HG03432 (cell line): ENCODE measurements at regions not wholly inside any gene's neighbourhood (a gene's known extent, or its start where the extent isn't known, plus 50 kb on each side); places are given as distances from the start of the nearest gene placed in this dataset.
"Not testable (repeated sequence)": the region's sequence is repeated elsewhere in the genome, so short reads cannot be mapped to it uniquely, and the experiment has no call there.

Source experiments
- ATAC-seq: cut with Tn5 transposase; IDR thresholded peaks from one replicate; pipeline ENCODE4 v1.9.1; 2021; ENCODE audit warnings: mild to moderate bottlenecking, moderate library complexity; ENCODE audit not compliant: unreplicated experiment

DNA sequence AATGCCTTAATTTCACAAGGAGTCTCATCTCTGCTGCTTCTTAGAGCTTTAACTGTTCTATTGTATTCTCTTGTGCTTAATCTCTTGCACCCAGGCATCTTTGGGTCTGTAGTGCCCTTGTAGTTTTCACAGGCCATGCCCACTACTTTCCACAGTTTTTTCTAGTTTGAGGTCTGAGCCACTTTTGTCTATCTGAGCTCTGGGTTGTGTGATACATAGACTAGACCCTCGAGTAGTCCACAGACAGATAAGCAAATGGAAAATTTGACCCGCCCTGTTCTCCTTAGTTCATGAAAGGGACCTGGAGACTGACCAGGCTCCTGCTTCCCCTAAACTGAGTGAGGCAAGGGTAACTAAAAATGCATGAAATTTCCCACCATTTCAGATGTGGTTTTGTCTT is 466.8 kb upstream of the ZEB2 start:
- ATAC-seq = no peak

DNA sequence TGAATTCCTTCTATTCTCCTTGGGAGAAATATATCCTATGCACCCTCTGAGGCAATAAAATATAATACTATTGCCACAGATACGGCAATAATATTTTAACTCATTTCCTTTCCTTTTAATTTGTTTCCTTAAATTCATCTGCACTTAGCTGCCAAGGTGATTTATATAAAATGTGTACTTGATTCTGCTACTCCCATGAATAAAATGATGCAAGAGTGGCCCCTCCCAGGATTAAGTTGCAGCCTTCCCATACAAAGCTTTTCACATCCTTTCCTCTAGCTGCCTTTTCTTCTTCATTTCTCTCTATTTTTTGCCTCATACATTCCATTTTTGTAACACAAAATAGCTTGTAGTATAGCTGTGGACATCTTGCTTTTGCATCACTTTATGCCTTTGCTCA is 464.1 kb upstream of the ZEB2 start:
- ATAC-seq = no peak

DNA sequence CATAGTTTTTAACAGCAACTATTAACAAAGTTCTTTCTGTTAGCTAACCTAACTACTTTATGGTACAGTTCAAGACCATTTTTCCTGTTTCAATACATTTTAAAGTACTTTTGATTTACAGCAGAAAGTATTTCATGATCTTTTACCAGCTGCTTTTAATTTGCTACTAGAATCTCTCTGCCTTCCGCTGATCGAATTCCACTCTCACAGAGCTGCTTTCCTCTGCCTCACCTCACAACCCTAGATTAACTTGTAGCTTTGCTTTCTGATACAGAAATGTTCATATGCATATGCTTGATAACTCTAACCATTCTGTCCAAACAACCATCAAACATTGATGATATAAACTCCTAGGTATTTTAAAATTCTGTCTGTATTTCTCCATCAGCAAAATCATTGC is 463.2 kb upstream of the ZEB2 start:
- no peak for ATAC-seq

DNA sequence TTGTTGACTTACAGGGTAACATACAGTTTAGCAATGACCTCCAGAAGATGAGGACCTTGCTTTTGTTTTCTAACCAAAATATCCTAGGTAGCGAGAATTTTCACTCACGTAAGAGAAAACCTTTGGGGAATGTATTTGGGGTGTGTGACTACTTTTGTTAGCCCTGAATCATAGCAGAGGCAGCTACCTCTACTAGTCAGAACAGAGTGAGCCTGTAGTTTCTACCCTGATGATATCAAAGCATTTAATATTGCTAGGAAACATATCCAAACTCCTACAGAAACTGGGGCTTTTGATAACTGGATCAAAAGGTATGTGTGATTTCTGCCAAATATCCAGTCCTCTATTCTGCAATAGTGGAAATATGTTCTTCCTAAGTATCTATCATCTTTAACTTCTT is 462.6 kb upstream of the ZEB2 start:
- ATAC-seq = no peak

DNA sequence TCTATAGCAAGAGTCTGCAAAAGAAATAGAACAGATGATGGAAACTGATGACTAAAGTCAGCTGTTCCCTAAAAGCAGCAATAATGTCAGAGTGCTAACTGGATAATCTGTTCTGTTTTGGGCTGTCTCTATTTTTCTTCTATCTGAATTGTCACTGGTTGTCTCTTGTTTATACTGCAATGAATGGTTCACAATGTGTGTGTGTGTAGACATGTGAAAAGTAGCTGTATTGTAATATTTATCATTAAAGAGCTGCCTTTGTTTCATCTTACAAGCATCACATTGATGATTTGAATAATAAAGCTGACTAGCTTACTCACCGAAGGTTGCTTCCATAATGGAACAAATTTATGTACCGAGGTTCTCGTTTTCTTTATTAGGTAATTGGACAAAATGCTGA is 456.0 kb upstream of the ZEB2 start:
- no peak for ATAC-seq

DNA sequence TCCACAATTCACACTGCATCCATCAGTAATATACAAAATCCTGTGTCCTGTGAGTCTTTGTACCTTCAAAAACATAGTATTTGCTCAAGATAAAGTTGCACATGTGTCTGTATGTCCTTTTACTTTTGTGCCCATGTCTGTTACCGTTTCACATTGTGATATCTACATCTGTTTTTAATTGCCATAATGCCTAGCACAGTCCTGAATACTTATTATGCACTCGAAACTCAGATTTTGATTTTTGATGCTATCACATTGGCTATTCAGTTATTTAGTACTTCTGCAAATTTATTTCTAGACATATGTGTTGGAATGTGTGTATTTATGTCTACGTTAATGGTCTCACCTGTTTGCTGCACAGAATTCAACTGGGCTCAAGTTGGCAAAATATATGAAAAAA is 452.8 kb upstream of the ZEB2 start:
- no peak for ATAC-seq

DNA sequence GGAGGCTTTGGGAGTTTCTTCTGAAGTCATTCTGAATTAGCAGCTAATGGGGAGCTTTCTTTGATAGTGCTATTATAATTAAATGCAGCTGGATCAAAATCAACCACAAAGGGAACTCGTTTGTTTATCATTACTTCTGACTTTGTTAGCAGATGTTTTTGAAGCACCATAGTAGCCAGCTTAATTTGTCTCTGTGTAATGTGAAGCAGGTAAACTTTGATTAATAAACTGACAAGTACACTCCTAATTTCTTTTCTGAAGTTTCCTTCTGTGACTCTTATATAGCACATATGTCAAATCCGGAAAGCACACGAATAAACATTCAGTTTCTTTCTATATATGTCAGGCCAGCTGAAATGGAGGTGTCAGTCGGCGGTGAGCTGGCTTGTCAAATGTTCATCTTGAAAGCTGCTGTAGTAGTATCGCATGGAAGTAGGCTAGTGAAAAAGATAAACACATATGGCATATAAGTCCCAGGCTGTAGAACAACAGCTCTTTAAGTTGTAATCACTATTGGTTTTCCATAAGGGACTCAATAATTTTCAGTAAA is 451.9 kb upstream of the ZEB2 start:
- no peak for ATAC-seq

DNA sequence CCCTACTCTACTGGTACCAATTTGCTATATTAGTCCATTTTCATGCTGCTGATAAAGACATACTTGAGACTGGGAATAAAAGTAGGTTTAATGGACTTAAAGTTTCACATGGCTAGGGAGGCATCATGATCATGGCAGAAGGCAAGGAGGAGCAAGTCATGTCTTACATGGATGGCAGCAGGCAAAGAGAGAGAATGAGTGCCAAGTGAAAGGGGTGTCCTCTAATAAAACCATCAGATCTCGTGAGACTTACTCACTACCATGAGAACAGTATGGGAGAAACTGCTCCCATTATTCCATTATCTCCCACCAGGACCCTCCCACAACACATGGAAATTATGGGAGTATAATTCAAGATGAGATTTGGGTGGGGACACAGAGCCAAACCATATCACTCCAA is 450.5 kb upstream of the ZEB2 start:
- not testable (repeated sequence) for ATAC-seq

DNA sequence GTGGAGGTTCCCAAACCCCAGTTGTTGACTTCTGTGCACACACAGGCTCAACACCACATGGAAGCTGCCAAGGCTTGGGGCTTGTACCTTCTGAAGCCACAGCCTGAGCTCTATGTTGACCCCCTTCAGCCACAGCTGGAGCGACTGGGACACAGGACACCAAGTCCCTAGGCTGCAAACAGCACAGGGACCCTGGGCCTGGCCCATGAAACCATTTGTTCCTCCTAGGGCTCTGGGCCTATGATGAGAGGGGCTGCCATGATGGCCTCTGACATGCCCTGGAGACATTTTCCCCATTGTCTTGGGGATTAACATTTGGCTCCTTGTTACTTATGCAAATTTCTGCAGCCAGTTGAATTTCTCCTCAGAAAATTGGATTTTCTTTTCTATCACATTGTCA is 449.6 kb upstream of the ZEB2 start:
- ATAC-seq = not testable (repeated sequence)

DNA sequence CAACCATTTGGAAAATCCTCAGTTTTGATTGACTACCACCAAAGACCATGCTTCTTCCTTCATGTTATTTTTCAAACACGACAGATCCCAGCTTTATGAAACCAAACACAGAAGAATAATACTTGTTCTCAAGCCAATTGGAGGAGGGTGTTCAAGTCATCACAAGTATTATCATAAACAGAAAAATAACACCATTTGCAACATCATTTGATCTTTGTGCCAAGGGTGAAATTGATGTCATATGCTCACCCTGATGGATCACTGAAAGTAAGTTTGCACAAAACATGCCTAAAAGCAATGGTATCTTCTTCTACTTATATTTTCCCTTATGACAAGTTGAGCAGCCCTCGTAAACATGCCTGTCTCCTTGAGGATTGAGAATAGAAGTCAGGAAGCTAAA is 448.0 kb upstream of the ZEB2 start:
- no peak for ATAC-seq

DNA sequence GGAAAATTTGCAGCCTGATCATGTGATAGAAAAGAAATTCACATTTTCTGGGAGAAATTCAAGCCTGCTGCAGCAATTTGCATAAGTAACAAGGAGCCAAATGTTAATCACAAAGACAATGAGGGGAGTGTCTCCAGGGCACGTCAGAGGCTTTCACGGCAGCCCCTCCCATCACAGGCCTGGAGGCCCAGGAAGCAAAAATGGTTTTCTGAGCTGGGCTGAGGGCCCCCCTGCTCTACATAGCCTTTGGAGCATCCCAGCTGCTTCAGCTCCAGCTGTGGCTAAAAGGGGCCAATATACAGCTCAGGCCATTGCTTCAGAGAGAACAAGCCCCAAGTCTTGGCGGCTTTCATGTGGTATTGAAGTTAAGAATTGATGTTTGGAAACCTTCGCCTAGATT is 445.3 kb upstream of the ZEB2 start:
- ATAC-seq = no peak

DNA sequence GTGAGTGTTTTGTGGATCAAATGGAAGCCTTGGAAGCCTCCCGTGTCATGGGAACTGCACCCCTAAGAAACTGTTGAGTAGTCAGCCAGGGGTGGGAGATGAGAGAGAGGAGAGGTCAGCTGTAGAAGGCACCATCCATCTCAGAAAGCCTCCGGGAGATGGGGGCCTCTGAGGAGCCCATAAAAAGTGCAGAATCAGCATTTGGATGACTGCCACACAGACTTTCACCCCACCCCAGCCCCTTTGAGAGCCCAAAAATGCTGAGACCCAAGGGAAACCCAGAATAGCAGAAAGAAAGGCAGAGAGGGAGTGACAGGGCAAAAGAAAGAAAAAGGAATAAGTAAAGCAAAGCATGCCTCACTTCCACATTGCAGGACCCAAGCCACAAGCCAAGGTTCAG is 443.1 kb upstream of the ZEB2 start:
- ATAC-seq = no peak

DNA sequence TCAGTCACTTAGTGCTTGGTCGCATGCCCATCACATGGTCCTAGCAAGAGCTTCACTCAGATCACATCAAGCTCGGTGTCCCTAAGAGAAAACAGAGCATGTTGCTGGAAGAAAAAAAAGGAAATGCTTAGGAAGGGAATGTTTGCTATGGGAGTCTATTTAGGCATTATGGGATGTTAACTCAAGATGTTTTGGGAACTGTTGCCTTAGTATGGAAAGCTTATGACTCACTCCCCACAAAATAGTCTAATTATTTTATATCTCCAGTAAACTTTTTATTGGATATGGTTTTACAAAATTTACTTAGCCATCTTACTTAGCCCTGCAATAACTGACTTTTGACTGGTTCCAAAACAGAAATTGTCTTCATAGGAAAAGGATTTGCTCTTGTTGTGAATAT is 439.5 kb upstream of the ZEB2 start:
- no peak for ATAC-seq

DNA sequence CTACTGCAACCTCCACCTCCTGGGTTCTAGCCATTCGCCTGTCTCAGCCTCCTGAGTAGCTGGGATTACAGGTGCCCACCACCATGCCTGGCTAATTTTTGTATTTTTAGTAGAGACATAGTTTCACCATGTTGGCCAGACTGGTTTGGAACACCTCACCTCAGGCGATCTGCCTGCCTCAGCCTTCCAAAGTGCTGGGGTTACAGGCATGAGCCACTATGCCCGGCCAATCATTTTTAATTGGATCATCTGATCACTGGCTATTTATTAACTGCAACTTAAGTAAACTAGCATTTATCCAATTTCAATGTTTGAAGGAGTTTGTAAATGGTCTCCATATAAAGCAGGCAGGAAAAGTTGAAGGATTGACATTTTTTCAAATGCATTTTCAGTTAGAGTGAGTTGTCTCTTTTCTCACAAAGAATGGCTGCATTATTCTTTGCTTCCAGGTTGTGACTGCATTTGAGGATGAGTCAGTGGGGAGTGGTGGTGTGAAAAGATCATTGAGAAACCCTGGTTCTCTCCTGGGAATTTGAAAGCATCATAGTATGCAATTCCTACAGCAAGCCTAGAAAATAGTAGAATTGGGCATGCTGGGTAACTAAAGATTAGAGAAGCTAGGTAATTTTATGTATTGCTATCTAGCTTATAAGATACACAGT is 431.1 kb upstream of the ZEB2 start:
- no peak for ATAC-seq

DNA sequence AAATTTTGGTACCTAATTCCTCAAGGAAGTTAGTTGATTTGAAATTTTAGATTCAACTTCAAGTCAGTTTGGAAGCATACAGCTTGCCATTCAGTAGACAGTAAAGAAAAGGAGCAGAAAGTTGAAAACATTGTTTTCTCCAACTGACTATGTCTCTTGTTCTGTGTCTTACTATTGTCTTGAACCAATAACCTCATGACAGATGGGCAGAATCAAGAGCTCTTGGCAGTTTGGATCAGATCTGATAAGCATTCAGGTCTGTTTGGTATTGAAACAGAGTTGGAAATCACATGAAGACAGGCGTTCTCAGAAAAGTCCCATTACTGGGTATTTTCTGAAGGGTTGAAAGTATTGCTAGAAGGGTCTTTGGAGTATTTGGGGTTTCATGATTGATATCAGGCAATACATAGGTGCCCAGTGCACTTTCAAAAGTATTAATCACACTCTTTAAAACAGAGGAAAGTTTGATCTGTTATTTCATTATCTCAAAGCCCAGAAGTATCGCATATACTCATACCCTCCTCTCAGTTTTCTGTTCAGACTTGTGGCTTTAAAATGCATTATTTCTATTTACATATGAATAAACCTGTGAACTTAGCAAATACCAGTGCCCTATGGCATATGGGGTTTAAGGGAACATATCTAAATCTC is 428.4 kb upstream of the ZEB2 start:
- ATAC-seq = no peak

DNA sequence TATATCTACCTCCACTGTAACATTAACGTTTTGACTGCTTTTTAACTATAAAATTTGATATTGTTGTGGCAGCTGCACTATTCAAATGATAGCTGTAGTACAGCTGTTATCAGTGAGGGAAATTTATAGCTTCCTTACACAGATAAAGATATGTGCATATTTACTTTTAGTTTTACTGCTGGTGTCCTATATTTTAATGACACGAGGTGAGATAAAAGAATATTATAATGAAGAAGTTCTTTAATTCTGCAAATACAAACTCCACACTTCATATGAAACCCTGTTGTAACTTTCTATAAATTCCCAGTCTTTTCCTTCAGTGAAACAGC is 427.8 kb upstream of the ZEB2 start:
- no peak for ATAC-seq

DNA sequence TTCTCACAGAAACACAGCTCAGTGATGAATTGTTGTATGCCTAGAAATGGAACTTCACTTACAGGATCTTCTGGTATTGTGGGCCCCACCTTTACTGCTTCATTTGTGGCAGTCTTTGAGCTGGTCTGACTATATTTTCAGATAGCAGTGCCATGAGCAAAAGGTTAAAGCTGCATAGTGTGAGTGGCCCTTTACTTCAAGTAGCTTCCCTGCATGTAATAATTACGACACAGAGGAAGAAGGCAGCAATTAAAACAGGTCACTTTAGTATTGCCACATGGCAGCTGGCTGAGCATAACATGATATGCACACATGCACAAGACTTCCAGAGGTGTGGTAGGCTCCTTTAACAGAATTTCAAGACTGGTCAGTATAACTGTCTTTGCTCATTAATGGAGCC is 426.3 kb upstream of the ZEB2 start:
- ATAC-seq = no peak

DNA sequence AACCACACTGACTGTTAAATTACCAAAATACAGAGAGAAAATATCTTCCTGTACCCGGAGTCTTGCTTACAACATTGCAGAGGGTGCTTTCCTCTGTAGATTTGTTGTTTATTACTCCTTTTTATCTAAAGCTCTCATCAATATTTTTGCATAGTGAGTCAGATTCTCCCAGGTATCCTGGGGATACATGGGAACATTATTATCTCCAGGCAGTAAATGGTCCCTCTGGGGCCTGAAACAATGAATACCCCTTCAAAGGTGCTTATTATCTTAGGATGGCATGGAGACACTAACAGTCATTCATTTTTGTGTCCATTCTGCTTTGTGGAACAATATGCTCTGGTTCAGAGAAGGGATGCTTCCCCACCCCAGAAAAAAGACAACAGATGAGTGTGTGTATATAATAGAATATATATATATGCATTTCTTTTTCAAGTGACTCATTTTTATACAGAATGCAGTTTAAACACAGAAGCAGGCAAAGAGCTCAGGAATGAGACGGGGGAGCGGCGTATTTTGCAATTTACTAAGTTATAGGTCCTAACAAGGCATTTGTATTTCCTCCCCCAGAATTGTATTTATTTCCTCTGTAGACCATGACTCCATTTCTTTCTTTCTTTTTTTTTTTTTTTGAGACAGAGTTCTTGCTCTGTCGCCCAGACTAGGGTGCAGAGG is 424.8 kb upstream of the ZEB2 start:
- ATAC-seq = no peak

DNA sequence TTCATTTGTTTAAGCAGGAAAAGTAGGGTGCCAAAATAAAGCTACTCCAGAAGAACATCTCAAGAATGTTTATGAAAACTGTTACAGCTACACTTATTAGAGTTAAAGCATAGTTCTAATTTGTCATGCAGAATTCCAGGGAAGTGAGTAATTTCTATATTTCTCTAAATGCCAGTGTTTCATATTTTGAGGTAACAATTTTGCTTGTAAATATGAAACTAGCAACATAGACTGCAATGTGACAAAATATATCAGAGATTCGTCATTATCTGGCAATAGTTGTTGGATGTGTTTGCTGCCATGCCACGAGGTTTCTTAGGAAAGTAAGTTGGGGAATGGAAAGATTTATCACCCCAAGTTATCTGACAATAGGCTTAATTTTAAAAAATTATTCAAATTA is 424.1 kb upstream of the ZEB2 start:
- ATAC-seq = no peak

DNA sequence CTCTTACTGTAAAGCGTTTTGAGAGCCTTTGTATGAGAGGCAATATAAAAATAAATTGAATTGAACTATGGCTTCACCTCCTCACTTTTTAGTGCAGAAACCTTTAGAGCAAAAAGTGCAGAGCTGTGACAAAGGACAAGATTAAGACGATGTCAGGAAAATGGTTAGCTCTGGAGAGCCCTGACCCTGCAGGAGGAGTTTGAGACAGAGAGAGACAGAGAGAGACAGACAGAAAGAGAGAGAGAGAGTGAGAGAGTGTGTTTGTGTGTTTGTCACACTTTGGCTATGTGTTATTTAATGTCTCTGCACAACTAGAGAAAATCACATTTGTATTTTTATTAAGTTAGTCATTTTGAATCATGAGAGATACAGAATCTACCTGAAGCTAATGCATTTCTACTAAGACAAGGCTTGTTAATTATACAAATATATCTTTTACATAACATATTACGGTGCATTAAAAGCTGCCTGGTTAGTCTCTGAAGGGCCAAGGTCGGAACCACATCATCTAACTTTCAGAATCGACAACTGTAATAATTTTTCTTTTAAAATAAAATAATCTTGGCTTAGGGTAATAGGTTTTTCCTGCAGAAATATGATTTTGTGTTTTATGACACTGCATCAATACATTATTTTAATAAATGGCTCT is 423.5 kb upstream of the ZEB2 start:
- no peak for ATAC-seq

DNA sequence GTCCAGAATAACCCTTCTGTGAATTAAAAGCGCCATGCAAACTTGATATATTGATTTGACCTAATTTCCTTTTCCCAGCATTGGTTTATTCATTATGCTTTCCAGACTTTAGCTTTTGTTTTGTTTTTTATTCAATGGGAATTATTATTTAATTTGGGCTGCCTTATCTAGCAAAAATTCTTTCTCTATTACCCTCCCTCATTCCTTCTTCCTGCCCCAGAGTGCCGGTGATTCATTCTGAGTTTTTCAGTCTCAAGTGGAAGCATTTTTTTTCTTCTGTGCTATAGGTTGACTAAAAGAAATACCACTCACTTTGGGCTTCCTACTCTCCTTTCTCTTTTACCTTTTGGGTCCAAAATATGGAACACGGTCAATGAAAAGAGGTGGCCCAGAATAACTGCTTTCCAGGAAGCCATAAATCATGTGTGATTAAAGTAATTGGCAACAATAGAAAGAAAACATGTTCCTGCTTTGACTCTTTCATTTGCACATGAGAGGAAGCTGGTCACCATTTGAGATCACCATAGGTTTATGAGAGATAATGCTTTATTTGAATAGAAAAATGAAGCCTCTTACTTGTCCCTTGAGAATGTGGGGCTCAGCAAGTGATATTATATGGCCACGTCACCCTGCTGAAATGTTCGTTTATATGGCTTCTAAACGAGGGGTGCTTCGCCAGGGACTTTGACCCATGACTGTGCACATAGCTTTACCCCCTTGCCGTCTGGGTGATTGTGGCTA is 422.8 kb upstream of the ZEB2 start:
- no peak for ATAC-seq
